ENCODE measurements at regions not wholly inside any gene's neighbourhood (a gene's known extent, or its start where the extent isn't known, plus 50 kb on each side); places are given as distances from the start of the nearest gene placed in this dataset.
A peak's percentile ranks its signal among the peaks of the same experiment; 100 is the strongest.
"Not testable (repeated sequence)": the region's sequence is repeated elsewhere in the genome, so short reads cannot be mapped to it uniquely, and the experiment has no call there.

DNA sequence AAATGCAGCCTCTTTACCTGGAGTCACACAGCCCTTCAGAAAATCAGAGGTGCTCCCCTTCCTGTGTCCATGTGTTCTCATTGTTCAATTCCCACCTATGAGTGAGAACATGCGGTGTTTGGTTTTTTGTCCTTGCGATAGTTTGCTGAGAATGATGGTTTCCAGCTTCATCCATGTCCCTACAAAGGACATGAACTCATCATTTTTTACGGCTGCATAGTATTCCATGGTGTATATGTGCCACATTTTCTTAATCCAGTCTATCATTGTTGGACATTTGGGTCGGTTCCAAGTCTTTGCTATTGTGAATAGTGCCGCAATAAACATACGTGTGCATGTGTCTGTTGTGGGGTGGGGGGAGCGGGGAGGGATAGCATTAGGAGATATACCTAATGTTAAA, 60.3 kb upstream of the CCL1 start:
- not testable (repeated sequence) for DNase-seq (ENCODE audit: low read depth in 2 of 3, low spot score in 1 of 3)

DNA sequence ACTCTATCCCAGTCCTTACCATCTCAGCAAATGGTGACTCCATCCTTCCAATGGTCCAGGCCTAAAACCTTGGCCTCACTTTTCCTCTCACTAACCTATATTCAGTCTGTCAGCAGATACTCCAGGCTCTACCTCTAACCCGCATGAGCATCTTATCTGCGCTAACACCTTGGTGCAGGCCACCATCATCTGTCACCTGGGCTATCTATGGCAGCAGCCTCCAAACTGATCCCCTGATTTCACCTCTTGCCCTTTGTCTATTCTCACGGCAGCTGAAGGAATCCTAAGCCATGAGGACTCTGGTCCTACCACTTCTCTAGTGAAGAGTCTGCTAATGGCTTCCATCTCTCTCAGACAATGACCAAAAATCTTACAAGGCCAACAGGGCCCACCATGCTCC, 57.9 kb upstream of the CCL1 start:
- DNase-seq (ENCODE audit: low read depth in 2 of 3, low spot score in 1 of 3), result no peak

GRCh38 chr17:34420254-34420766, 57.3 kb upstream of the CCL1 start:
- DNase-seq (ENCODE audit: low read depth in 2 of 3, low spot score in 1 of 3), result peak; percentile 37 to 73 (median 47)

DNA sequence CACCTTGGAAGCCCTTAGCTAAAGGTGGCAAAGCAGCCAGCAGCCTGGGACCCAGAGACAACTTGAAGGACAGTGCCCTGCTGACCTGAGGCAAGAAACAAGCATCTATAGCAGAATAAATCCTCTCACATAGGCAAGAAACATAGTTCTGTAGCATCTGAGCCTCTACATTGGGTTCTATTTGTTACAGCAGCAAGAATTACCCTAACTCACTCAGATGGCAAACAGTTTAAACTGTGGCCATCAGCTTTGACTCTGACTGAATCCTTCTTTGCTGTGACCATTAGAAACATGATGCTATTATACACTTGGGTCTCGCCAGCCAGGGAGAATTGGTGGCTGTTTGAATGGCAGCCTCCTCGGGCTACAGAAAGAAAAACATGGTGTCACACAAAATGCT, 53.1 kb upstream of the CCL1 start:
- no peak for DNase-seq (ENCODE audit: low read depth in 2 of 3, low spot score in 1 of 3)

DNA sequence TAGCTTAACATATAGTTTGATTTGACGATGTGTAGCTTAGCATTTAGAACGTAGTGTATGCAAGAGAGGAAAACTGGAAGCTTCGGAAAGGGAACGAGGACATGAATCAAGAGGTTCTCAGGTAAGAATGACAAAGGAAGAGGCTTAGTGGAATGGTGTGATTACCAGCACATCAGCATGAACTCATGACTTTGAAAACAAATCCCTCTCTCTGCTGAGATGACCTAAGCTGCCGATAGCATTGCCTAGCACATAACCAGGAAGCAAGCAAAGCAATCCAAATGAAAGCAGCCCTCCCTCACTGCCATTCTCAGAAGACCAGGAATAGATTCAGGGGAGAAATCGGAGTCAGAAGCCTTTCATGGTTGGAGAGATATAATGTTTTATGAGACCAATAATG, 51.3 kb upstream of the CCL1 start:
- no peak for DNase-seq (ENCODE audit: low read depth in 2 of 3, low spot score in 1 of 3)

- no peak for DNase-seq (ENCODE audit: low read depth in 2 of 3, low spot score in 1 of 3)
Measured at GRCh38 chr17:34413443-34414119, 50.5 kb upstream of the CCL1 start.

DNA sequence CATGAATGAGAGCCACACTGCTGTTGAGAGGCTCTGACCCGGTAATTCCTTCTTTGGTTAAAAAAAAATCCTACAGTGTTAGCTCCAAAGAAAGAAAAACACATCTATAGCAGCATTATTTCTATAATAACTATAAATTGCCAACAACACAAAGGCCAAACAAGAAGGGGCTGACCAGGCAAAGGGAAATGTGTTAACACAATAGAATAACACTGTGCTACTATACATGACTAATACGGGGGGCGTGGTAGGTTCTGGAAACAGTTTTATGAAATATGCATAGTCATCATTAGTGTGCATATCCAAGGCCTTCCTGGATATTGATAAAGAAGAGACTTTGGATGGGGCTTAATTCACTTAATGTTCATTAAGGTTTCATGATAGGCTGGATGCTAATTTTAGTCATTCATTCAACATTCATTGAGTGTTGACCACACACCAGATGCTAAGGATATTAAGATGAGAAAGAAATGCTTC, 50.0 kb upstream of the CCL1 start:
- DNase-seq (ENCODE audit: low read depth in 2 of 3, low spot score in 1 of 3), result no peak

Measured in stimulated activated CD4-positive, alpha-beta T cell treated with anti-CD3 and anti-CD28 coated beads, Interleukin-12 subunit alpha, Interleukin-12 subunit beta, amount 100 ng/mL, for 48 hours (primary cell).